ENCODE measurements at regions not wholly inside any gene's neighbourhood (a gene's known extent, or its start where the extent isn't known, plus 50 kb on each side); places are given as distances from the start of the nearest gene placed in this dataset.
A peak's percentile ranks its signal among the peaks of the same experiment; 100 is the strongest.
"Not testable (repeated sequence)": the region's sequence is repeated elsewhere in the genome, so short reads cannot be mapped to it uniquely, and the experiment has no call there.

DNA sequence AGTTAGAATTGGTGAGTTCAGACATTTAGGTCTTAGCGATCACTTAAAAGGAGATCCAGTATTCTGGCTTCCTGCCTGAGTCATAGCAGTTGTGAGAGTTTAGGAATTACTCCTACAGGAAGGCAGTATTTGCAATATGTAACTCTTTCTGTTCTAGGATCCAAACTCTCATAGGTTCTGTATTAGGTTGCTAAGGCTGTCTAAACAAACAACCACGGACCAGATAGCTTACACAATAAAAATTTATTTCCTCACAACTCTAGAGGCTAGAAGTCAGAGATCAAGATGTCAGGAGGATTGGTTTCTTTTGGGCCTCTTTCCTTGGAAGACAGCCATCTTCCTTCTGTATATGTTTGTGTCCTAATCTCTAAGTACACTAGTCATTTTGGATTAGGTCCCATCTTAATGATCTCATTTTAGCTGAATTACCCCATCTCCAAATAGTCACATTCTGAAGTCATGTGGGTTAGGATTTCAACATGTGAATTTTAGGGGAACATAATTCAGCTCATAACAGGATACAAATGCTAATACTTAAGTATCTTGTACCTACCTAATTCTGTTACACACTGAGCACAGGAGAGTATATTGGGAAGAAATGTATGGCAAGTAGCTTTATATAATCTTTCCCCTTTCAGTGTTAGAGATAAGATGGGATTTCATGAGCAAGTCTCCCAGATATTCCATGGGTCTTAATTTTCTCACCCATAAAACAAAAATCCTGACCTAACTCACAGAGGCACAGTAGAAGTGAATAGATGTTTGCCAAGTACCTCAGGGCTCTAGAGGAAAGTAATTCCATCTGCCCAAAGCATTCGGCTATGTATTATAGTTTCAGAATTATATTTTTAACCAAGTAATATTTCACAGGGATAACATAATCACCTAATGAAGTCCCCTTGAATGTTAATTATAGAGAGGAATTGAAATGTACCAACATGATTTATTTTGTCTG, 144.4 kb downstream of the PTBP2 start:
- Mint-ChIP-seq H3K9me3 (no peaks in the 10 kb centered on the region), H3K36me3 (no peaks in the 10 kb centered on the region), H3K27me3 (peaks cover 1% of the 10 kb centered on the region), H3K27ac (no peak overlapping the region), H3K4me3 (no peak overlapping the region), H3K4me1 (no peaks in the 10 kb centered on the region)
- DNase-seq = no peak

DNA sequence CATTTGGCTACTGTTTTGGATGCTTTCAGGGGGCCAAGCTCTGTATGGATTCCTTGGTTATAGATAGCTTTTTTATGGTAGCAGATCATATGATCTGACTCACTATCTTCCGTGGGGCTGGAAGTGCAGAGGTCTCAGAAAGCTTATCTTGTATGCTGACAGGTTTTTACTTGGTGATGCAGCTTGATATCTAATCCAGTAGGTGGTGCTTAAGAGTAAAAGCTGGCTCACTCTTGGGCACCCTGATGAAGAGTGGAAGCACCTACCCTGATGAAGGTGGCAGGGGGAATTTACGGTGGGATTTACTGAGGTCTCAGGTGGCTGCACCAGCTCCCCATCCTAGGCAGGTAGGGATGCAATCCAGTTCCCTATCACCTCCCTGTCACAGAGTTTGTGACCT, 151.2 kb downstream of the PTBP2 start:
- no peaks in the 10 kb centered on the region for H3K4me1 Mint-ChIP-seq
- peaks cover 13% of the 10 kb centered on the region for H3K9me3 Mint-ChIP-seq
- no peak for DNase-seq
- H3K27ac Mint-ChIP-seq = no peak overlapping the region
- peaks cover 5% of the 10 kb centered on the region for H3K27me3 Mint-ChIP-seq
- no peaks in the 10 kb centered on the region for H3K36me3 Mint-ChIP-seq
- no peak overlapping the region for H3K4me3 Mint-ChIP-seq

DNA sequence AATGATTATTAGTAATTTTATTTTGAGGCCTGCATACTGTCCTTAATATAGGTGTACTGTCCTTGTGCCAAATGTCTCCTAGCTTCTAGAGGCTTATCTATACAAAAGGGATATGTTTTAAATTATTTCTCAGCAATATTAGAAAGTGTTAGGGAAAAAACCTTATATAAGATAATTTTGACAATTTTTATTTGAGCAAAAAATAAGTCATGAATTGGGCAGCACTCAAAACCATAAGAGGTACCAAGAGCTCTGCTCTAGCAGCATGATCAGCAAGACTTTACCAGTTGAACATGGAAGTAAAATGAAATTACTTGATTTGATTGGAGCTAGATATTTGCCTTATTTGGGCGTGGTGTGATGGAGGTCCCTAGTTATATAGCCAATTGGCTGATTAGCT, 157.1 kb downstream of the PTBP2 start:
- Mint-ChIP-seq H3K9me3 (peaks cover 1% of the 10 kb centered on the region), H3K36me3 (no peaks in the 10 kb centered on the region), H3K4me1 (no peaks in the 10 kb centered on the region), H3K27me3 (no peaks in the 10 kb centered on the region), H3K27ac (no peak overlapping the region), H3K4me3 (no peak overlapping the region)
- DNase-seq = no peak

DNA sequence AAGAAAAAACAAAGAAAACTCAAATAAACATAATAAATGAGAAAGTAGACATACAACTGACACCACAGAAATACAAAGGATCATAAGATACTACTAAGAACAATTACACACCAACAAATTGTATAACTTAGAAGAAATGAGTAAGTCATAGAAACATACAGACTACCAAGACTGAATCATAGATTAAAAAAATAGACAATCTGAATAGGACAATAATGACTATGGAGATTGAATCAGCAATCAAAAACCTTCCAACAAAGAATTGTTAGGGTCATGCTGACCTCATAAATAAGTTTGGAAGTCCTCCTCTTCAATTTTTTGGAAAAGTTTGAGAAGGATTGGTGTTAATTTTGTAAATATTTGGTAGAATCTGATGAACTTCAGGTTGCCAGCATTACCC, 159.0 kb downstream of the PTBP2 start:
- Mint-ChIP-seq H3K27ac (no peak overlapping the region), H3K36me3 (no peaks in the 10 kb centered on the region), H3K4me1 (no peaks in the 10 kb centered on the region)

DNA sequence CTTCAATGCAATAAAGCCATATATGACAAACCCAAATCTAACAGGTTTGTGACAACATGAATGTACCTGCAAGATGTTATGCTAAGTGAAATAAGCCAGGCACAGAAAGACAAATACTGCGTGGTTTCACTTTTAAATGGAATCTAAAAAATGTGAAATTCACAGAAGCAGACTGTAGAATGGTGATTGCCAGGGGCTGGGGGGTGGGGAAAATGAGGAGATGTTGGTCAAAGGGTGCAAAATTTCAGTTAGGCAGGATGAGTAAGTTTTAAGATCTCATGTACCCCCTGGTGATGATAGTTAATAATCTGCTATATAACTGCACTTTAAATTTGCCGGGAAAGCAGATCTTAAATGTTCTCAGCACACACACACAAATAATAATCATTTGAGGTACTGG, 160.5 kb downstream of the PTBP2 start:
- Mint-ChIP-seq H3K9me3 (peaks cover 1% of the 10 kb centered on the region), H3K27me3 (no peaks in the 10 kb centered on the region), H3K4me3 (no peak overlapping the region), H3K4me1 (no peaks in the 10 kb centered on the region), H3K36me3 (no peaks in the 10 kb centered on the region), H3K27ac (no peak overlapping the region)
- DNase-seq = no peak

More for the DNA sequence above, 159.0 kb downstream of the PTBP2 start:
- DNase-seq = no peak
- Mint-ChIP-seq H3K9me3 (peaks cover 1% of the 10 kb centered on the region), H3K27me3 (no peaks in the 10 kb centered on the region), H3K4me3 (no peak overlapping the region)

DNA sequence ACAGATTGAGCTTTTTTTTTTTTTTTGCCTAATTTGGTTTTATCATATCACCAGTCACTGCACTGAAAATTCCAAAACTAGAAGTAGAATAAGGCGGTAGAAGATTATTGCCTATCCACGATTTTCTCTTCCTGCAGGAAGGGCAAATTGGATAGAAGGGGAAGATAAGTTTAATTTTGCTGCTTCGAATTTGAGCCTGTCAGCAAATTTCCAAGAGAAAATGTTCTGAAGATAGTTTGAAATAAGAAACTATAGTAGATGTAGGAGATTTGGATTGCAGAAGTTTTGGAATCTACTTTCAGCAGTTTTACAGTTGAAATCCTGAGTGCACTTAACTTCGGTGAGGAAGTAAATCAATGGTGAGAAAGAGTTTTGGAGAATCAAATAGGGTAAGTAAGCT, 164.9 kb downstream of the PTBP2 start:
- Mint-ChIP-seq H3K9me3 (peaks cover 5% of the 10 kb centered on the region), H3K4me1 (no peaks in the 10 kb centered on the region)

DNA sequence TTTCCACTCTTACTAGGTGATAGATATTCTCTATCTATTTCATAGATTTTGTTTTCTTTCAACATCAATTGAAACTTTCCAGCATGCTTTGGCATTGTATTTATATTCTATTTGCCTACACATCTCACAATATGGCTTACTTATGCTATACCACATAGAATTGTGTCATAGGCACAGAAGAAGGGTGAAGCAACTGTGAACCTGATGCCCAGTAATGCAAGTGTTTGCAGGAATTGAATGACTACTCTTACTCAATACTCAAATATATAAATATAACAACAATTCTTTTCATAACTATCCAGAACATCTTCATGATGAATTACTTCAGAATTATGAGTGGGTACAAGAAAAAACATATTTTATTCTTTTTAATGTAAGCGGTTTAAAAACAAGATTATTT, 165.9 kb downstream of the PTBP2 start:
- Mint-ChIP-seq H3K4me3 (no peak overlapping the region), H3K27ac (no peak overlapping the region), H3K36me3 (no peaks in the 10 kb centered on the region), H3K4me1 (no peaks in the 10 kb centered on the region), H3K9me3 (peaks cover 5% of the 10 kb centered on the region), H3K27me3 (no peaks in the 10 kb centered on the region)
- no peak for DNase-seq

More for the DNA sequence above, 164.9 kb downstream of the PTBP2 start:
- Mint-ChIP-seq H3K36me3 (no peaks in the 10 kb centered on the region), H3K27me3 (no peaks in the 10 kb centered on the region), H3K27ac (no peak overlapping the region), H3K4me3 (no peak overlapping the region)
- no peak for DNase-seq

DNA sequence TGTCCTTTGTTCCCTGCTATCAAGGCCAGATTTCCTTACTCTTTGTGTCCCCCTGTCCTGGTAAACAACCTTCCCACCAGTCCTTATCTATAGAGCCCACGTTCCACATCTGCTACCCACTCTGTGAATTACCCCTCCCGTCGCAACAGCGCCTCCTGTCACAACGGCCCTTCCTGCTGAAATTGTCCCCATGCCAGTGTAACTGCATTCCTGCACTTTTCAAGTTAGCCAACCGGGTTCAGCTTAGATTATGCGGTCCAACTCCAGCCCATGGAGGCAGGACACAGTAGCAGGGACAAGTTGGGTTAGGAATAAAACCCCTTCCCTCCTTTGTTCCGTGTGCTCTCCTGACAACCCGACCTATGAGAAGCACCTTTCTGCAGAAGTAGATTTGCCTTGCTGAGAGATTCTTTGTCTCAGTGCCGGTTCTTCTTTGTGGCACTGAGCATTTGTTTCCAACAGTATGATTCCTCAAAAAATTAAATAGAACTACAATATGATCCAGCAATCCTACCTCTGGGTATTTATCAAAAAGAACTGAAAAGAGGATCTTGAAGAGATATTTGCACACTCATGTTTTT, 180.3 kb downstream of the PTBP2 start:
- no peaks in the 10 kb centered on the region for H3K27me3 Mint-ChIP-seq
- H3K27ac Mint-ChIP-seq = no peak overlapping the region

DNA sequence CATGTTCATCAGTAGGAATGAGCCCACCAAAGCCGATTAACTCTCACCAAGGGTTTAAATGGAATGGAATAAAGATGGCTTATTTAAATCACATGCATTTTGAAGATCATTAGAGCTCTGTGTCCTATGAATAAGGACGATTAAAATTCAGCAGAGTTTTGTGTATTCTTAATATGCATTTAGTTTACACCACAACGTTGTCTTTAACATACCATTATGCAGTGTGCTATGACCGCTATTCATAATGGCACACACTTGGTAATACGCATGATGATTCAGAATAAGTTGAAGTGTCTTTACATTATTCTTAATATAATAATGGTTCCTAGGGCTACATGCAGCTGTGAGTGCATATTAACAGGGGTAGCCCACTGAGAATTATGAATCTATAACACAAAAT, 190.7 kb downstream of the PTBP2 start:
- no peak overlapping the region for H3K4me3 Mint-ChIP-seq
- H3K36me3 Mint-ChIP-seq = no peaks in the 10 kb centered on the region
- DNase-seq = no peak
- no peaks in the 10 kb centered on the region for H3K4me1 Mint-ChIP-seq
- H3K27ac Mint-ChIP-seq = no peak overlapping the region
- H3K27me3 Mint-ChIP-seq = no peaks in the 10 kb centered on the region
- H3K9me3 Mint-ChIP-seq = peaks cover 4% of the 10 kb centered on the region

More for the DNA sequence above, 180.3 kb downstream of the PTBP2 start:
- H3K9me3 Mint-ChIP-seq = peaks cover 14% of the 10 kb centered on the region
- no peaks in the 10 kb centered on the region for H3K4me1 Mint-ChIP-seq
- no peak for DNase-seq
- no peaks in the 10 kb centered on the region for H3K36me3 Mint-ChIP-seq
- H3K4me3 Mint-ChIP-seq = no peak overlapping the region

DNA sequence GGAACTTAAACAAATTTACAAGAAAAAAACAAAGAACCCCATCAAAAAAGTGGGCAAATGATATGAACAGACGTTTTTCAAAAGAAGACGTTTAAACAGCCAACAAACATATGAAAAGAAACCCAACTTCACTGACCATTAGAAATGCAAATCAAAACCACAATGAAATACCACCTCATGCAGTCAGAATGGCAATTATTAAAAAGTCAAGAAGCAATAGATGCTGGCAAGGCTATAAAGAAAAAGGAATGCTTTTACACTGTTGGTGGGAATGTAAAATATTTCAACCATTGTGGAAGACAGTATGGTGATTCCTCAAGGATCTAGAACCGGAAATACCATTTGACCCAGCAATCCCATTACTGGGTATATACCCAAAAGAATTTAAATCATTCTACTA, 194.1 kb downstream of the PTBP2 start:
- H3K4me3 Mint-ChIP-seq, H3K27ac Mint-ChIP-seq, H3K27me3 Mint-ChIP-seq, H3K36me3 Mint-ChIP-seq, DNase-seq, H3K9me3 Mint-ChIP-seq, H3K4me1 Mint-ChIP-seq: not testable (repeated sequence)

DNA sequence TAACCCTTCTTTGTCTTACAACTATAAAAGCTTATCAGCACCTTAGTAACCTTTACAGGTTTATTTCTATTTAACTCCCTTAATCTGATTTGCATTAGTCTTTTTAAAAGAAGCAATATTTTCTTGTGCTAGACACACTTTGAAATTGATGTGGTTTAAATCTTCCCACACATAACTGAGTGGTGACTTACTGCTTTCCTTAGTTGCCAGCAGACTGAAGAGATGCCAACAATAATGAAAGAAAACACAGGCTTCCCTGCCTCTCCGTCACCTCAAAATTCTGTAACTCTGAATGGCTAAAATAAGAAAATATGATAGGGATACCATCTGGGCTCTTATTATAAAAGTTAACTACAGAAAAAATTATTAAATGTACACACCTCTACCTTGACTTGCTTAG, 196.8 kb downstream of the PTBP2 start:
- H3K36me3 Mint-ChIP-seq = no peaks in the 10 kb centered on the region
- no peak for DNase-seq
- H3K9me3 Mint-ChIP-seq = peaks cover 11% of the 10 kb centered on the region
- H3K4me3 Mint-ChIP-seq = no peak overlapping the region
- no peak overlapping the region for H3K27ac Mint-ChIP-seq
- H3K27me3 Mint-ChIP-seq = no peaks in the 10 kb centered on the region
- no peaks in the 10 kb centered on the region for H3K4me1 Mint-ChIP-seq

DNA sequence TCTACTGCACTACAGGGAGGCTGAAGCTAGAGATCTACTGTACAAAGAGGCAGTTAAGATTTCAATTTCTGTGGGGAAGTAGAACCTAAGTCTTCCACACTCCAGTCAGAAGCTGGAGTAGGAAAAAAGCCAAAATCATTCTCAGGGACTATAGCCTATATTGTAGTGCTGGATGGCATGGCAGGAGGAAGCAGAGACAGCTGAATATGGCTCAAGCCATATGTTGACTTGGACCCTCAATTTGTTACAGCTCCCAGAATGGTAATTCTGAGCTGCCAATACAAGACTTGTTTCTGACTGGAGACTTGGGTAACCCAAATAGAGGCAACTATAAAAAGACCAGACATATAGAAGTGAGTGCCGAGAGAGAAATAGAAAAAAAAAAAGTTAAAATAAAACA, 200.6 kb downstream of the PTBP2 start:
- Mint-ChIP-seq H3K9me3 (peaks cover 19% of the 10 kb centered on the region), H3K27me3 (no peaks in the 10 kb centered on the region), H3K27ac (no peak overlapping the region), H3K4me1 (no peaks in the 10 kb centered on the region), H3K4me3 (no peak overlapping the region), H3K36me3 (no peaks in the 10 kb centered on the region)
- no peak for DNase-seq

DNA sequence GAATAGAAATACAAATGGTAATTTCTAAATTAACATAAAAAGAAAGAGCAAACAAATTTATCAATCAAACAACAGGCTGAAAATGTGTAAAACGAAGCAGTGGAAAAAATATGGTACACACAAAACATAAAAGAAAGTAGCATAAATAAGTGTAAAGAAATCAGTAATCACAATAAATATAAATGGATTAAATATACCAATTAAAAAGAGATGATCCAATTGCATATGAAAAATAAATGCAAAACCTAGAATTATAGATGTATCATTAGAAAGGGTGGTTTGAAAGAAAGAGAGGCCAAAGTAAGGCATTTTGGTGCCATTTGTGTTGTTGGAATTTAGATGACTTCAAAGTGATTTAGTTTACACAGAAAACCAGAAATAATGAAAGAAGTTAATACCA, 202.2 kb downstream of the PTBP2 start:
- peaks cover 18% of the 10 kb centered on the region for H3K9me3 Mint-ChIP-seq
- H3K4me1 Mint-ChIP-seq = no peaks in the 10 kb centered on the region
- no peaks in the 10 kb centered on the region for H3K36me3 Mint-ChIP-seq
- DNase-seq = no peak
- H3K27me3 Mint-ChIP-seq = peaks cover 4% of the 10 kb centered on the region
- H3K27ac Mint-ChIP-seq = no peak overlapping the region
- H3K4me3 Mint-ChIP-seq = no peak overlapping the region

DNA sequence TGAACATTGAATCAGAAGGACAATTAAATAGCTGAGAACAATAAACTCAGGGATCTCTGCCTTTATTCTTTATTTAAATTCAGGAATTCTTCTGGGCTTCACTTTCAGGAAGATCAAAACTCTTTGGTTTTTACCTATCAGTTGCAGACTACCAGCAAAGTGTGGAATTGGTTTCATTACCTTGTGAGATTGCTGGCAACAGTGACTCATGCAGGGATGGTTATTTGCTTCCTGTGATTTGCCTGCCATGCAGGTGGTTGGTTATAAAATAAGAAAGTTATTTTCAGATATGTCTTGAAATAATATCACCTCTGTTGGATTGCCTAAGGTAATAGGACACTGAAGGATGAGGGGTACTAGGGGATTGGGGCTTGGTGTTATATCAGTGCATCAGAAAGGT, 204.6 kb downstream of the PTBP2 start:
- Mint-ChIP-seq H3K4me3 (no peak overlapping the region), H3K4me1 (no peaks in the 10 kb centered on the region), H3K9me3 (peaks cover 17% of the 10 kb centered on the region), H3K27ac (no peak overlapping the region), H3K36me3 (no peaks in the 10 kb centered on the region), H3K27me3 (peaks cover 4% of the 10 kb centered on the region)
- DNase-seq = no peak

DNA sequence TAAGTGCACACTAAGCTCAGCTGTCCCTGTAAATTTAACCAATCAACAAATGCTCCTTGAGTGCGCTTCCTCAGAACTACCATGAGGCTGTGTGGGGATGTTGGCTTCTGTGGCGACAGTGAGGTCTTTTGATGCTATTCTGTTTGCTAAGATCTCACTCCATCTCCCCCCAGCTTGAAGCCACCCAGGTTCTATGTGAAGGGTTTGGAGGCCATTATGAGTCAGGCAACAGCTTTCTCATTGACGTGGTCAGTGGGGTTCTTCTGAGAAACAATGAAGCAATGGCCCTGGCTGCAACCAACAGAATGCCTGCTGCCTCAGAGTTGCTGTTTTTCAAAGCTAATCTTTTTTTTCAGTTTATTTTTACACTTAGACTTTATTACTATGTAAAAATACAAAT, 205.5 kb downstream of the PTBP2 start:
- no peaks in the 10 kb centered on the region for H3K4me1 Mint-ChIP-seq
- DNase-seq = peak; percentile 3
- H3K9me3 Mint-ChIP-seq = peaks cover 17% of the 10 kb centered on the region
- H3K4me3 Mint-ChIP-seq = no peak overlapping the region
- H3K27me3 Mint-ChIP-seq = peaks cover 9% of the 10 kb centered on the region
- H3K27ac Mint-ChIP-seq = no peak overlapping the region
- H3K36me3 Mint-ChIP-seq = no peaks in the 10 kb centered on the region

DNA sequence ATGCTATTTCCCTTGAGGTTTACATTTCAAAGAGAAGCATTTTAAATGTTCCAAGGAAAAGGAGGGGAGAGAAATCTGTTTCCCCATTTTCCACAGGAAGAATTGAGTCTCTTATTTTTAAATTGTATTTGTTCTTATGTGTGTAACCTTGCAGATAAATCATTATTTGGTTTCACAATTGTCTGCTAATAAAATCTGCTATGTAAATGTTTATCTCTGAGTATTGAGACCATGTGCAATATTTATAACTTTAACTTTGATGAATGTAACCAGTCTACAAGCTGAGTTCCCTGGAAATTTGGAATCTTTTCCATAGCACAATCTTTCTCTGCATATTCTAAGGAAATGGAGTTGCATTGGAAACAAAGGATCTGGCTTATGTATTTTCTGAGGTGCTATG, 209.6 kb downstream of the PTBP2 start:
- Mint-ChIP-seq H3K36me3 (no peaks in the 10 kb centered on the region), H3K4me3 (no peak overlapping the region), H3K27ac (no peak overlapping the region), H3K4me1 (no peaks in the 10 kb centered on the region), H3K9me3 (no peaks in the 10 kb centered on the region), H3K27me3 (peaks cover 12% of the 10 kb centered on the region)
- DNase-seq = no peak

Data from activated naive CD8-positive, alpha-beta T cell treated with anti-CD3 and anti-CD28 coated beads for 36 hours (primary cell).